ENCODE measurements at regions not wholly inside any gene's neighbourhood (a gene's known extent, or its start where the extent isn't known, plus 50 kb on each side); places are given as distances from the start of the nearest gene placed in this dataset.

DNA sequence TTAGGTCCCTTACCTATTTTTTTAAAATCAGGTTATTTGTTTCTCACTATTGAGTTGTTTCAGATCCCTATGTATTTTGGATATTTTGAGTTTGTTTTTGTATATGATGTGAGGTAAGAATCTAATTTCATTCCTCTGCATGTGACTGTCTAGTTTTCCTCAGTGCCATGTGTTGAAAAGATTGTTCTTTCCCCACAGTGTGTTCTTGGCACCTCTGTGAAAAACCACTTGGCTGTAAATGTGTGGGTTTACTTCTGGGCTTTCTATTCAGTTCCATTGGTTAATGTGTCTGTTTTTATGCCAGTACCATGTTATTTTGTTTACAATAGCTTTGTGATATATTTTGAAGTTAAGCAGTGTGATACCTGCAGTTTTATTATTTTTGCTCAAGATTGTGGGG is 1516.4 kb downstream of the AACS start:
- no peaks in the 10 kb centered on the region for H4K20me1 ChIP-seq (ENCODE audit: insufficient read depth)
- TF ChIP-seq POLR2AphosphoS5 (IDR thresholded peaks at IDR 0.05) (no peak), EZH2 (IDR thresholded peaks at IDR 0.05; ENCODE audit: borderline replicate concordance, insufficient read depth, low read length, poor library complexity, severe bottlenecking) (no peak), MXI1 (conservative IDR thresholded peaks at IDR 0.05; ENCODE audit: poor library complexity, severe bottlenecking) (no peak), TAF1 (IDR thresholded peaks at IDR 0.05; ENCODE audit: low read depth) (no peak), SMC3 (conservative IDR thresholded peaks at IDR 0.05; ENCODE audit: poor library complexity) (no peak), RAD21 (conservative IDR thresholded peaks at IDR 0.05) (no peak), EP300 (conservative IDR thresholded peaks at IDR 0.05; ENCODE audit: poor library complexity, severe bottlenecking) (no peak)
- TF ChIP-seq, protein P1, sequence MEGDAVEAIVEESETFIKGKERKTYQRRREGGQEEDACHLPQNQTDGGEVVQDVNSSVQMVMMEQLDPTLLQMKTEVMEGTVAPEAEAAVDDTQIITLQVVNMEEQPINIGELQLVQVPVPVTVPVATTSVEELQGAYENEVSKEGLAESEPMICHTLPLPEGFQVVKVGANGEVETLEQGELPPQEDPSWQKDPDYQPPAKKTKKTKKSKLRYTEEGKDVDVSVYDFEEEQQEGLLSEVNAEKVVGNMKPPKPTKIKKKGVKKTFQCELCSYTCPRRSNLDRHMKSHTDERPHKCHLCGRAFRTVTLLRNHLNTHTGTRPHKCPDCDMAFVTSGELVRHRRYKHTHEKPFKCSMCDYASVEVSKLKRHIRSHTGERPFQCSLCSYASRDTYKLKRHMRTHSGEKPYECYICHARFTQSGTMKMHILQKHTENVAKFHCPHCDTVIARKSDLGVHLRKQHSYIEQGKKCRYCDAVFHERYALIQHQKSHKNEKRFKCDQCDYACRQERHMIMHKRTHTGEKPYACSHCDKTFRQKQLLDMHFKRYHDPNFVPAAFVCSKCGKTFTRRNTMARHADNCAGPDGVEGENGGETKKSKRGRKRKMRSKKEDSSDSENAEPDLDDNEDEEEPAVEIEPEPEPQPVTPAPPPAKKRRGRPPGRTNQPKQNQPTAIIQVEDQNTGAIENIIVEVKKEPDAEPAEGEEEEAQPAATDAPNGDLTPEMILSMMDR (IDR thresholded peaks at IDR 0.05; ENCODE audit: poor library complexity, severe bottlenecking), result no peak
- TF ChIP-seq, protein P2, sequence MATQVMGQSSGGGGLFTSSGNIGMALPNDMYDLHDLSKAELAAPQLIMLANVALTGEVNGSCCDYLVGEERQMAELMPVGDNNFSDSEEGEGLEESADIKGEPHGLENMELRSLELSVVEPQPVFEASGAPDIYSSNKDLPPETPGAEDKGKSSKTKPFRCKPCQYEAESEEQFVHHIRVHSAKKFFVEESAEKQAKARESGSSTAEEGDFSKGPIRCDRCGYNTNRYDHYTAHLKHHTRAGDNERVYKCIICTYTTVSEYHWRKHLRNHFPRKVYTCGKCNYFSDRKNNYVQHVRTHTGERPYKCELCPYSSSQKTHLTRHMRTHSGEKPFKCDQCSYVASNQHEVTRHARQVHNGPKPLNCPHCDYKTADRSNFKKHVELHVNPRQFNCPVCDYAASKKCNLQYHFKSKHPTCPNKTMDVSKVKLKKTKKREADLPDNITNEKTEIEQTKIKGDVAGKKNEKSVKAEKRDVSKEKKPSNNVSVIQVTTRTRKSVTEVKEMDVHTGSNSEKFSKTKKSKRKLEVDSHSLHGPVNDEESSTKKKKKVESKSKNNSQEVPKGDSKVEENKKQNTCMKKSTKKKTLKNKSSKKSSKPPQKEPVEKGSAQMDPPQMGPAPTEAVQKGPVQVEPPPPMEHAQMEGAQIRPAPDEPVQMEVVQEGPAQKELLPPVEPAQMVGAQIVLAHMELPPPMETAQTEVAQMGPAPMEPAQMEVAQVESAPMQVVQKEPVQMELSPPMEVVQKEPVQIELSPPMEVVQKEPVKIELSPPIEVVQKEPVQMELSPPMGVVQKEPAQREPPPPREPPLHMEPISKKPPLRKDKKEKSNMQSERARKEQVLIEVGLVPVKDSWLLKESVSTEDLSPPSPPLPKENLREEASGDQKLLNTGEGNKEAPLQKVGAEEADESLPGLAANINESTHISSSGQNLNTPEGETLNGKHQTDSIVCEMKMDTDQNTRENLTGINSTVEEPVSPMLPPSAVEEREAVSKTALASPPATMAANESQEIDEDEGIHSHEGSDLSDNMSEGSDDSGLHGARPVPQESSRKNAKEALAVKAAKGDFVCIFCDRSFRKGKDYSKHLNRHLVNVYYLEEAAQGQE (IDR thresholded peaks at IDR 0.05; ENCODE audit: borderline replicate concordance), result no peak
- no peaks in the 10 kb centered on the region for H3K9me2 ChIP-seq (ENCODE audit: insufficient read depth, low read length)
- H3K27me3 ChIP-seq (ENCODE audit: insufficient read depth, low read depth, low read length), result no peaks in the 10 kb centered on the region
- H2AFZ ChIP-seq (ENCODE audit: low read depth, low read length), result no peak overlapping the region
- no peak overlapping the region for H3K9ac ChIP-seq (ENCODE audit: low read length)
- H3K27ac ChIP-seq (ENCODE audit: low read length), result no peak overlapping the region
- no peak overlapping the region for H3K4me3 ChIP-seq (ENCODE audit: low read length)
- no peaks in the 10 kb centered on the region for H3F3A ChIP-seq (ENCODE audit: insufficient read depth, low read length, poor library complexity, severe bottlenecking)
- H3K4me2 ChIP-seq (ENCODE audit: low read length), result no peak overlapping the region
- H3K79me2 ChIP-seq (replicated peaks; ENCODE audit: insufficient read depth, low read length), result no peaks in the 10 kb centered on the region
- no peaks in the 10 kb centered on the region for H3K36me3 ChIP-seq (ENCODE audit: insufficient read depth, low read length)
- no peaks in the 10 kb centered on the region for H3K9me3 ChIP-seq (ENCODE audit: low read length)

GRCh38 chr12:126582231-126582630 is 1517.0 kb downstream of the AACS start:
- Histone ChIP-seq H3K36me3 (ENCODE audit: insufficient read depth, low read length) (no peaks in the 10 kb centered on the region), H3K9me3 (ENCODE audit: low read length) (no peaks in the 10 kb centered on the region), H3K4me3 (ENCODE audit: low read length) (no peak overlapping the region), H3K9me2 (ENCODE audit: insufficient read depth, low read length) (no peaks in the 10 kb centered on the region), H3K79me2 (replicated peaks; ENCODE audit: insufficient read depth, low read length) (no peaks in the 10 kb centered on the region), H3K4me2 (ENCODE audit: low read length) (no peak overlapping the region), H3F3A (ENCODE audit: insufficient read depth, low read length, poor library complexity, severe bottlenecking) (no peaks in the 10 kb centered on the region), H3K9ac (ENCODE audit: low read length) (no peak overlapping the region), H4K20me1 (ENCODE audit: insufficient read depth) (no peaks in the 10 kb centered on the region), H3K27me3 (ENCODE audit: insufficient read depth, low read depth, low read length) (no peaks in the 10 kb centered on the region), H2AFZ (ENCODE audit: low read depth, low read length) (no peak overlapping the region), H3K27ac (ENCODE audit: low read length) (no peak overlapping the region)
- TF ChIP-seq, protein P1 (IDR thresholded peaks at IDR 0.05; ENCODE audit: poor library complexity, severe bottlenecking), result no peak
- no peak for TF ChIP-seq POLR2AphosphoS5 (IDR thresholded peaks at IDR 0.05)
- no peak for TF ChIP-seq EP300 (conservative IDR thresholded peaks at IDR 0.05; ENCODE audit: poor library complexity, severe bottlenecking)
- TF ChIP-seq MXI1 (conservative IDR thresholded peaks at IDR 0.05; ENCODE audit: poor library complexity, severe bottlenecking), result no peak
- TF ChIP-seq EZH2 (IDR thresholded peaks at IDR 0.05; ENCODE audit: borderline replicate concordance, insufficient read depth, low read length, poor library complexity, severe bottlenecking), result no peak
- TF ChIP-seq RAD21 (conservative IDR thresholded peaks at IDR 0.05), result no peak
- TF ChIP-seq, protein P2 (IDR thresholded peaks at IDR 0.05; ENCODE audit: borderline replicate concordance), result no peak
- TF ChIP-seq SMC3 (conservative IDR thresholded peaks at IDR 0.05; ENCODE audit: poor library complexity), result no peak
- TF ChIP-seq TAF1 (IDR thresholded peaks at IDR 0.05; ENCODE audit: low read depth), result no peak
